GM21717 (cell line): ENCODE measurements at regions not wholly inside any gene's neighbourhood (a gene's known extent, or its start where the extent isn't known, plus 50 kb on each side); places are given as distances from the start of the nearest gene placed in this dataset.

ENCODE experiments used
- ATAC-seq: cut with Tn5 transposase; IDR thresholded peaks from one replicate; pipeline ENCODE4 v1.9.1; 2021; ENCODE audit warnings: mild to moderate bottlenecking, moderate library complexity; ENCODE audit not compliant: unreplicated experiment

DNA sequence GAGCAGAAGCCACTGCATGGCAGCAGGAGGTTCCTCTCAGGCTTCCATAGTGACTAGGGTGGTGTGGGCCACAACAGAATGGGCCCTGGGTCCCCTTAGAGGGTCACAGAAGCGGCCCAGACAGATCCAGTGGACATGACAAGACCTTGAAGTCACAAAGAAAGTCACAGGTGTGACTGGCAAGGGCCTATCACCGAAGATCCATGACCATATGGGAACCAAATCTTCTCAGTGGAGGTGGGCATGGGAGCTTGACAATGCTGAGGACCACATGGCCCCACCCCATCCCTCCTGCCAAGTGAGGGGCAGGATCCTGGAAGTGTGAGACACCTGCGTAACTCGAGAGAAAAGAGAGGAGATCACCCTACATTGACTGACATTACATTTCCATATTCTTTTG is 332.4 kb downstream of the MSX2 start:
- no peak for ATAC-seq

- ATAC-seq, result no peak
These were observed 329.9 kb downstream of the MSX2 start for GRCh38 chr5:175054243-175054642.

DNA sequence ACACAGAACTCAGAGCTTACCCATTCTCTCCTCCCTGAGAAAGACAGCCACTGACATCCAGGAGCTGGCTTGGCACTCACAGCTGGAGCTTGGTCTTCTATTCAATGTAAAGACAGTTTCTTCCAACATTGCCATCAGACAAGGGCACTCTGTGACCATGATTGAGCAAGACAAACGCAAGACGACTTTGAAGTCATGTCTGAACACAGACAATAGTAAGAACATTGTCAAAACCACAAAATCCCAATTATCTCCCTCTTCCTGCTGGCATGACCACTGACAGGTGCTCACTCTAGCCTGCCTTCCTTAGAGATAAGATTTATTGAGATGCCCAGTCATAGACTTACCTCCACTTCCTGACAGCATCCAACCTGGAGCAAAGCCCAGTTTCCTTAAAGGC is 328.0 kb downstream of the MSX2 start:
- no peak for ATAC-seq

DNA sequence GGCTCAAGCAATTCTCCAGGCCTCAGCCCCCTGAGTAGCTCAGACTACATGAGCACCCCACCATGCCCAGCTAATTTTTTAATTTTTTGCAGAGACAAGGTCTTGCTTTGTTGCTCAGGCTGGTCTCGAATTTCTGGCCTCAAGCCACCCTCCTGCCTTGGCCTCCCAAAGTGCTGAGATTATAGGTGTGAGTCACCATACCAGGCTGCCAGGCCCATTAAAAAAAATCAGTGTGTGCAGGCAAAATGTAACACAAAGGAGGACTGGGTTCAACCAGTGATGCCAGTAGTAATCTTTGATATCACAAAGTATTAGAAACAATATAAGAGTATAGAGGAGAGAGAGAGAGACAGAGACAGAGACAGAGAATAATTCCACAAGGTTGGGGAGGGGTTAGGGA is 322.7 kb downstream of the MSX2 start:
- no peak for ATAC-seq

GRCh38 chr5:175045820-175046219 is 321.4 kb downstream of the MSX2 start:
- ATAC-seq, result no peak

- no peak for ATAC-seq
These were observed 313.4 kb downstream of the MSX2 start for GRCh38 chr5:175037820-175038219.

GRCh38 chr5:175035882-175036533 is 311.6 kb downstream of the MSX2 start:
- no peak for ATAC-seq

DNA sequence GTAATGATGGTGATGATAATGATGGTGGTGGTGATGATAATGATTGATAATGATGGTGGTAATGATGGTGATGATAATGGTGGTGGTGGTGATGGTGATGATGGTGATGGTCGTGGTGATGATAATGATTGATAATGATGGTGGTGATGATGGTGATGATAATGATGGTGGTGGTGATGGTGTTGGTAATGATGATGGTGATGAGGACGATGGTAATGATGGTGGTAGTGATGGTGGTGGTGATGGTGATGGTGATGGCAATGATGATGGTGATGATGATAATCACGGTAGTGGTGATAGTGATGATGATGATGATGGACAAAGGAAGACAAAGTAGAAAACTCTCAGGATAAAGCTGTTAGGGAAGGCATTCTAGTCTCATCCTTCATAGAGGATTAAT is 310.5 kb downstream of the MSX2 start:
- ATAC-seq, result no peak

DNA sequence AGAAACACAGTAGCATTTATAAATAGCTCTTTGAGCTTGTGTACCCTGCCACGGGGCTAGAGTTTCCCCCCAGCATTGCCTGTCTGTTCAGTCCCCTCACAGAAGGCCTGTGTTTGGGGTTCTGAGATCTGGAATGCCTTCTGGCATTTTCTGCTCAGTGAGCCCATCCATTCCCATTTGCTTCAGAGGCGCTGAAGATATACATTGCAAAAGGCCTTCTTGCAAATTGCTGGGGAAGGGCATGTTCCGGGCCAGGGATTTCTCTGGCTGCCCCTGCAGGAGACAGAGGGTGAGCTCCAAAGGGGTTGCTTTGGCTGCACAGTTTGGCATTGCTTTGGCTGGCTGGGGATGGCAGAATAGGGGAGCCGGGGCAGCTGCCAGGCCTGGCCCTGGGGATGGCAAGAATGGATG is 308.4 kb downstream of the MSX2 start:
- ATAC-seq, result no peak

DNA sequence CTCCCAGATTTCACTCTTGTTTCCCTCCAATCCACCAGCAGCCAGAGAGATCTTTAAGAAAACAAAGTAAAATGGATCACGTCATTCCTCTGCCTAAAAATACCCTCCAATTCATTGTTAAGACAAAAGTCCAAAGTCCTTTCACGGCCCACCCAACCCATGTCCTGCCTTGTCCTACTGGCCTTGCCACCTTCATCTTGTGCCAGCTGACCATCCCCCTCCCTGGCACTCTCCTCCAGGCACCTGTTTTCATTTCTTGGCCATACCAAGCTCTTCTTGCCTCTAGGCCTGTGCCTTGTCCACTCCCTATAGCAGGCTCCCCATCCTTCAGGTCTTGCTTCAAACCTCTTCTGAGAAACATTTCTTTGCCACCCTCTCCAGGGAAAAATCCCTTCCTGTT is 307.6 kb downstream of the MSX2 start:
- no peak for ATAC-seq

- no peak for ATAC-seq
These were observed 303.0 kb downstream of the MSX2 start for GRCh38 chr5:175027390-175027789.

GRCh38 chr5:175025077-175025476 is 300.7 kb downstream of the MSX2 start:
- no peak for ATAC-seq

DNA sequence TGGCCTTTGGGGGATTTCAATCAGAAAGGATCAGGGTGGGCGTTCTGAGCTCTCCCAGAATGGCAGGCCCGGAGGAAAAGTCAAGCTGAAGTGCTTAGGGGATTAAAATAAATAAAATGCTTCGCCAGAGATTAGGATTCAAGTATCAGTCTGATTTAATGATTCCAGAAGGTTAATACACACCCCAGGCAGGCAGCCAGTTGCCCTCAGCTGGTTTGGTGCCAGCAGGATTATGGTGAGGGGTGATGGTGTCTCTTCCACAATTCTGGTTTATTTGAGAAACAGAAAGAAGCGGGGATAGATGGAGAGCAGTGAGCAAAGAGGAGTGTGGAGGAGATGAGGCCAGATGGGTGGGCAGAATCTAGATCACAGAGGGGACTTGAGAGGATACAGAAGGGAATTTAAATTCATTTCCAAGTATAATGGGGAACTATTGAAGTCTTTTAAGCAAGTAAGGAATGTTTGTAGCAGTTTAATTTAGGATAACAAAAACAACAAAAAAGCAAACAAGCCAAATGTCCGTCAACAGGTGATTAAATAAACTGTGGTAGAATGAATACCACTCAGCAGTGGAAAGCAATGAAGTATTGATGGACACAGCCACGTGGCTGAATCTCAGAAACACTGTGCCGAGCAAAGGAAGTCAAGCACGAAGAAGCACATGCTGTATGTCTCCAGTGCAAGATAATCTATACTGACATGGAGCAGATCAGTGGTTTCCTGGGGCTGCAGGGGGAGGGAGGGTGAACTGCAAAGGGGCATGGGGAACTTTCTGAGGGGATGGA is 297.7 kb downstream of the MSX2 start:
- no peak for ATAC-seq

GRCh38 chr5:175021321-175021720 is 296.9 kb downstream of the MSX2 start:
- no peak for ATAC-seq

GRCh38 chr5:175015028-175015685 is 290.8 kb downstream of the MSX2 start:
- ATAC-seq, result no peak

GRCh38 chr5:175013251-175013650 is 288.9 kb downstream of the MSX2 start:
- ATAC-seq, result no peak

- ATAC-seq, result no peak
These were observed 287.9 kb downstream of the MSX2 start for GRCh38 chr5:175012267-175012666.

DNA sequence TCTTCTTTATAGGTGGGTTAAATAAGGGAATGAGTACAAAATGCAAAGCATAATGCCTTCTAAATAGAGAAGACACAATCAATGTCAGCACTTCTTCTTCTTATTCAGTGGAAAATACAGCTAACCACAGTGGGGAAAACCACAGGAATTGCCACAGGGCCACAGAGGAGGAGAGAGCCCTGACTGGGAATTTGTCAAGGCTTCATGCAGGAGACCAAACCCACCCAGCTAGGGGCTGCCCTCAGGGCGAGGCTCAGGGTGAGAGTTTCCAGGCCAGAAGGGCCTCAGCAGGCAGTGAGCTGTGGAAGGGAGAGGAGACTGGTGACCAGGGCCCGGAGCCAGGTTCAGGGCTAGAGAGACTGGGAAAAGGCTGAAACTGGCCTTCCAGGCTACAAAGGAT is 279.1 kb downstream of the MSX2 start:
- no peak for ATAC-seq

GRCh38 chr5:175001876-175002645 is 277.7 kb downstream of the MSX2 start:
- no peak for ATAC-seq

DNA sequence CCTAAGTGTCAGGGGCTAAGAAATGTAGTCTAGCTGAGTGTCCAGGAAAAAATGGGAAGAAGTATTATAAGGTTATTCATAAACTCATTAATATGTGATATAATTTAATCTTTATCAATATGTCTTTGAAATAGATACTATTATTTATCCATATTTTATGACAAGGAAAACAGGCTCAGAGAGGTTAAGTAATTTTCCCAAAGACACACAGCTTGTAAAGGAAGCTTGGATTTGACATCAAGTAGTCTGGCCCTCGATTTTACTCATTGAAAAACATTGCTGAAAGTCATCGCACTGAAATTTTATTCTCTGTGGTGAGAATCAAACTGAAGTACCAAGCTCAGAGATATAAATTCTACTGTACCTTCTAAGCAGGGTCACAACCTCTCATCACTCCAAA is 276.9 kb downstream of the MSX2 start:
- no peak for ATAC-seq

GRCh38 chr5:174999581-174999980 is 275.2 kb downstream of the MSX2 start:
- ATAC-seq, result no peak
